Stomach (tissue), 8 donors: ENCODE measurements at regions not wholly inside any gene's neighbourhood (a gene's known extent, or its start where the extent isn't known, plus 50 kb on each side); places are given as distances from the start of the nearest gene placed in this dataset.

Source experiments
- DNase-seq, 2 donors: peaks; one replicate each; pipeline versions ENCODE4 v3.0.0 to v3.0.0-alpha.2; 2013 to 2019
- H3K27ac ChIP-seq, 5 donors: fragments of 200-600 bp in 4 of 5; sonication (generic) in 4 of 5; one replicate each; pipeline ENCODE4 v1.5.1; 2013 to 2019; ENCODE audit warnings: mild to moderate bottlenecking in 1 of 5, moderate library complexity in 1 of 5
- H3K27me3 ChIP-seq, 3 donors: fragments of 200-600 bp; sonication (generic); one replicate each; pipeline ENCODE4 v1.5.1; 2017 to 2019; ENCODE audit warnings: mixed run types in 1 of 3
- H3K36me3 ChIP-seq, 4 donors: fragments of 200-600 bp; sonication (generic); 1 replicate in 3 of 4; 2 replicates in 1 of 4; pipeline ENCODE4 v1.5.1; 2016 to 2019
- H3K4me1 ChIP-seq, 4 donors: fragments of 200-600 bp; sonication (generic); one replicate each; pipeline ENCODE4 v1.5.1; 2016 to 2019
- H3K4me3 ChIP-seq, 4 donors: fragments of 200-600 bp; sonication (generic) in 3 of 4; one replicate each; pipeline ENCODE4 v1.5.1; 2016 to 2019; ENCODE audit warnings: mild to moderate bottlenecking in 1 of 4
- H3K9me3 ChIP-seq, 4 donors: fragments of 200-600 bp; sonication (generic); one replicate each; pipeline ENCODE4 v1.5.1; 2016 to 2019
- CTCF ChIP-seq, 7 experiments: fragments of 450-650 bp in 4 of 7; fragments of 200-600 bp in 3 of 7; sonication (generic) in 3 of 7; IDR thresholded peaks; one replicate each; pipeline ENCODE4 v1.5.1; 2016 to 2019; ENCODE audit warnings: antibody characterized with exemption in 7 of 7, control low read depth in 2 of 7, mild to moderate bottlenecking in 1 of 7
- EP300 ChIP-seq: sonication (generic); formaldehyde crosslinking; IDR thresholded peaks from one replicate; pipeline ENCODE4 v1.6.1; 2017; ENCODE audit warnings: antibody characterized with exemption
- POLR2A ChIP-seq, 4 donors: fragments of 450-650 bp; IDR thresholded peaks; one replicate each; pipeline ENCODE4 v1.6.1; 2016; ENCODE audit warnings: antibody characterized with exemption in 4 of 4, control low read depth in 2 of 4, mild to moderate bottlenecking in 1 of 4, moderate library complexity in 1 of 4
- POLR2AphosphoS5 ChIP-seq, 3 donors: sonication (generic); formaldehyde crosslinking; IDR thresholded peaks; one replicate each; pipeline ENCODE4 v1.6.1; 2016; ENCODE audit warnings: antibody characterized with exemption in 3 of 3
- WGBS, 5 donors: extraction: QIAGEN DNeasy Blood & Tissue Kit in 3 of 5; methylation state at CpG; one replicate each; pipeline versions ENCODE4 v1.1.5 to v1.1.7; 2013 to 2018; 5-methylcytosine and 5-hydroxymethylcytosine counted together
- intact Hi-C: fragments of 100-400 bp; cut with DNase I; formaldehyde crosslinking; loops from one replicate; pipeline ENCODE4 v1.15.1; 2023; ENCODE audit warnings: low total_unique reads
- donor health status: healthy with polysubstance abuse.
- donor health status: Bipolar disorder and iron deficiency.
- donor health status: healthy.

- H3K27ac ChIP-seq, result no peak overlapping the region
- no peaks in the 10 kb centered on the region for H3K9me3 ChIP-seq
- TF ChIP-seq POLR2A (IDR thresholded peaks at IDR 0.05) (no peak), EP300 (no peak), POLR2AphosphoS5 (IDR thresholded peaks at IDR 0.05) (no peak), CTCF (IDR thresholded peaks at IDR 0.05) (no peak)
- WGBS, 5 donors, result 91 to 98% (median 96%) methylated on average over 5 to 6 of the region's 6 CpGs
- no peak overlapping the region for H3K4me3 ChIP-seq
- no peak for DNase-seq
- no peaks in the 10 kb centered on the region for H3K4me1 ChIP-seq
- intact Hi-C loops, result no loop called here
- peaks cover 0 to 40% (median 0%) of the 10 kb centered on the region in 3 donors for H3K27me3 ChIP-seq
- no peaks in the 10 kb centered on the region for H3K36me3 ChIP-seq
These were observed 284.8 kb upstream of the PPP2R2D start for GRCh38 chr10:131616040-131616439.

GRCh38 chr10:131617113-131617858 is 283.5 kb upstream of the PPP2R2D start:
- no peaks in the 10 kb centered on the region for H3K36me3 ChIP-seq
- TF ChIP-seq POLR2A (IDR thresholded peaks at IDR 0.05), result no peak
- no peak for TF ChIP-seq EP300
- no peak for TF ChIP-seq CTCF (IDR thresholded peaks at IDR 0.05)
- TF ChIP-seq POLR2AphosphoS5 (IDR thresholded peaks at IDR 0.05), result no peak
- no peak overlapping the region for H3K27ac ChIP-seq
- intact Hi-C loops, result no loop called here
- peaks cover 0 to 40% (median 0%) of the 10 kb centered on the region in 3 donors for H3K27me3 ChIP-seq
- WGBS, 5 donors, result 68 to 77% (median 71%) methylated on average over 26 to 36 of the region's 36 CpGs
- H3K9me3 ChIP-seq, result no peaks in the 10 kb centered on the region
- DNase-seq, result no peak
- no peak overlapping the region for H3K4me3 ChIP-seq
- no peaks in the 10 kb centered on the region for H3K4me1 ChIP-seq

- H3K4me3 ChIP-seq, result no peak overlapping the region
- 57 to 70% (median 64%) methylated on average over 15 to 21 of the region's 21 CpGs for WGBS, 5 donors
- TF ChIP-seq POLR2A (IDR thresholded peaks at IDR 0.05) (no peak), CTCF (IDR thresholded peaks at IDR 0.05) (no peak), EP300 (no peak), POLR2AphosphoS5 (IDR thresholded peaks at IDR 0.05) (no peak)
- H3K27me3 ChIP-seq, result peaks cover 0 to 37% (median 0%) of the 10 kb centered on the region in 3 donors
- no peak for DNase-seq
- no peak overlapping the region for H3K27ac ChIP-seq
- H3K4me1 ChIP-seq, result no peaks in the 10 kb centered on the region
- no peaks in the 10 kb centered on the region for H3K36me3 ChIP-seq
- intact Hi-C loops, result no loop called here
- H3K9me3 ChIP-seq, result no peaks in the 10 kb centered on the region
These were observed 282.1 kb upstream of the PPP2R2D start for GRCh38 chr10:131618587-131619267.

GRCh38 chr10:131620314-131620713 is 280.5 kb upstream of the PPP2R2D start:
- no peaks in the 10 kb centered on the region for H3K36me3 ChIP-seq
- no peaks in the 10 kb centered on the region for H3K9me3 ChIP-seq
- intact Hi-C loops, result no loop called here
- WGBS, 5 donors, result 80 to 93% (median 87%) methylated on average over 1 to 6 of the region's 6 CpGs
- peaks cover 0 to 31% (median 0%) of the 10 kb centered on the region in 3 donors for H3K27me3 ChIP-seq
- TF ChIP-seq EP300, result no peak
- no peak for TF ChIP-seq POLR2AphosphoS5 (IDR thresholded peaks at IDR 0.05)
- TF ChIP-seq CTCF (IDR thresholded peaks at IDR 0.05), result no peak
- no peak for TF ChIP-seq POLR2A (IDR thresholded peaks at IDR 0.05)
- no peak overlapping the region for H3K27ac ChIP-seq
- H3K4me3 ChIP-seq, result no peak overlapping the region
- H3K4me1 ChIP-seq, result no peaks in the 10 kb centered on the region
- DNase-seq, result no peak
